Vagina (tissue), 2 donors: ENCODE measurements at regions not wholly inside any gene's neighbourhood (a gene's known extent, or its start where the extent isn't known, plus 50 kb on each side); places are given as distances from the start of the nearest gene placed in this dataset.

ENCODE experiments used
- POLR2AphosphoS5 ChIP-seq, 2 donors: sonication (generic); formaldehyde crosslinking; IDR thresholded peaks; one replicate each; pipeline ENCODE4 v1.9.0; 2017; ENCODE audit warnings: antibody characterized with exemption in 2 of 2, mild to moderate bottlenecking in 2 of 2, low read depth in 1 of 2; ENCODE audit not compliant: insufficient read depth in 1 of 2
- TF ChIP-seq, protein P1 (sequence below), 3 experiments: fragments of 450-650 bp in 2 of 3; fragments of 200-600 bp in 1 of 3; sonication (generic) in 1 of 3; IDR thresholded peaks; one replicate each; pipeline ENCODE4 v1.5.1; 2017 to 2019; ENCODE audit warnings: antibody characterized with exemption in 3 of 3, mild to moderate bottlenecking in 2 of 3, moderate library complexity in 2 of 3

DNA sequence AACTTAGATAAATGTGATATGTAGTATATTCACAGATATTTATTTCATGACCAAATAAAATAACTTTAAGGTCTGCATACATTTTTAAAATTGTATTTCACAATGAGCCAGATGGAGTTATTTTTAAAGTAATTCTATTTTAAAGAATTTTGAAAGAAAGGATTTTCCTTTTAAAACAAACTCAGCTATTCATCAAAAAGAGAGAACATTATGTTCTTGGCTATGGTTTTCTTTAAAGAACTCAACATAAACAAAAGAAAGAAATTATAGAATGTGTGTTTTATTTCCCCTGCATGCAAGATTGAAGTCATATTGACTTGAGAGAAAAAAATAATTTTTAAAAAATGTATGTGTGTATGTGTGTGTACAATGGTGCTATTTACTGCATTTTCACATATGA, 1023.6 kb upstream of the CITED2 start:
- TF ChIP-seq, protein P1, sequence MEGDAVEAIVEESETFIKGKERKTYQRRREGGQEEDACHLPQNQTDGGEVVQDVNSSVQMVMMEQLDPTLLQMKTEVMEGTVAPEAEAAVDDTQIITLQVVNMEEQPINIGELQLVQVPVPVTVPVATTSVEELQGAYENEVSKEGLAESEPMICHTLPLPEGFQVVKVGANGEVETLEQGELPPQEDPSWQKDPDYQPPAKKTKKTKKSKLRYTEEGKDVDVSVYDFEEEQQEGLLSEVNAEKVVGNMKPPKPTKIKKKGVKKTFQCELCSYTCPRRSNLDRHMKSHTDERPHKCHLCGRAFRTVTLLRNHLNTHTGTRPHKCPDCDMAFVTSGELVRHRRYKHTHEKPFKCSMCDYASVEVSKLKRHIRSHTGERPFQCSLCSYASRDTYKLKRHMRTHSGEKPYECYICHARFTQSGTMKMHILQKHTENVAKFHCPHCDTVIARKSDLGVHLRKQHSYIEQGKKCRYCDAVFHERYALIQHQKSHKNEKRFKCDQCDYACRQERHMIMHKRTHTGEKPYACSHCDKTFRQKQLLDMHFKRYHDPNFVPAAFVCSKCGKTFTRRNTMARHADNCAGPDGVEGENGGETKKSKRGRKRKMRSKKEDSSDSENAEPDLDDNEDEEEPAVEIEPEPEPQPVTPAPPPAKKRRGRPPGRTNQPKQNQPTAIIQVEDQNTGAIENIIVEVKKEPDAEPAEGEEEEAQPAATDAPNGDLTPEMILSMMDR (IDR thresholded peaks at IDR 0.05) = no peak
- TF ChIP-seq POLR2AphosphoS5 (IDR thresholded peaks at IDR 0.05; ENCODE audit: insufficient read depth in 1 of 2, low read depth in 1 of 2) = no peak
